ENCODE measurements at regions not wholly inside any gene's neighbourhood (a gene's known extent, or its start where the extent isn't known, plus 50 kb on each side); places are given as distances from the start of the nearest gene placed in this dataset.

GRCh38 chr6:109237986-109238329 lies 142.7 kb downstream of the CEP57L1 start (continued):
- no peak for TF ChIP-seq SUZ12 (IDR thresholded peaks at IDR 0.05; ENCODE audit: low read length)
